HG03108 (cell line): ENCODE measurements at regions not wholly inside any gene's neighbourhood (a gene's known extent, or its start where the extent isn't known, plus 50 kb on each side); places are given as distances from the start of the nearest gene placed in this dataset.

ENCODE experiments used
- ATAC-seq: cut with Tn5 transposase; IDR thresholded peaks from one replicate; pipeline ENCODE4 v1.9.1; 2021; ENCODE audit warnings: moderate library complexity; ENCODE audit not compliant: unreplicated experiment

GRCh38 chr6:170100046-170100445, 190.8 kb downstream of the DLL1 start:
- ATAC-seq = no peak

- ATAC-seq = no peak
Measured at GRCh38 chr6:170099387-170099786, 191.5 kb downstream of the DLL1 start.

GRCh38 chr6:170098428-170099170, 192.3 kb downstream of the DLL1 start:
- ATAC-seq = no peak

GRCh38 chr6:170097505-170098427, 193.1 kb downstream of the DLL1 start:
- ATAC-seq = no peak

GRCh38 chr6:170096803-170097504, 193.9 kb downstream of the DLL1 start:
- no peak for ATAC-seq

GRCh38 chr6:170096191-170096802, 194.6 kb downstream of the DLL1 start:
- ATAC-seq = no peak

GRCh38 chr6:170095273-170095981, 195.5 kb downstream of the DLL1 start:
- no peak for ATAC-seq

GRCh38 chr6:170094686-170095272, 196.1 kb downstream of the DLL1 start:
- no peak for ATAC-seq

- ATAC-seq = no peak
Measured at GRCh38 chr6:170093658-170094596, 197.0 kb downstream of the DLL1 start.

- no peak for ATAC-seq
Measured at GRCh38 chr6:170093276-170093657, 197.6 kb downstream of the DLL1 start.

- no peak for ATAC-seq
Measured at GRCh38 chr6:170092826-170093225, 198.1 kb downstream of the DLL1 start.

- no peak for ATAC-seq
Measured at GRCh38 chr6:170091639-170092579, 199.0 kb downstream of the DLL1 start.

- no peak for ATAC-seq
Measured at GRCh38 chr6:170091000-170091638, 199.8 kb downstream of the DLL1 start.

GRCh38 chr6:170090561-170090960, 200.3 kb downstream of the DLL1 start:
- no peak for ATAC-seq

- no peak for ATAC-seq
Measured at GRCh38 chr6:170089963-170090362, 200.9 kb downstream of the DLL1 start.

- no peak for ATAC-seq
Measured at GRCh38 chr6:170088582-170088955, 202.3 kb downstream of the DLL1 start.

- peak; percentile 68 for ATAC-seq
Measured at GRCh38 chr6:170087941-170088581, 202.8 kb downstream of the DLL1 start.
